AG10803 (cell line): ENCODE measurements at regions not wholly inside any gene's neighbourhood (a gene's known extent, or its start where the extent isn't known, plus 50 kb on each side); places are given as distances from the start of the nearest gene placed in this dataset.

Experiments used
- DNase-seq: peaks from one replicate; pipeline ENCODE4 v3.0.0; 2010; ENCODE audit warnings: low read depth
- H3K4me3 ChIP-seq: 2 replicates; pipeline ENCODE4 v1.5.1; 2011; ENCODE audit warnings: mild to moderate bottlenecking, low read length, control low read depth
- TF ChIP-seq, protein P1 (sequence below): conservative IDR thresholded peaks from 2 replicates; pipeline ENCODE4 v1.5.1; 2011; ENCODE audit warnings: mild to moderate bottlenecking, low read length, control low read depth, inconsistent platforms

DNA sequence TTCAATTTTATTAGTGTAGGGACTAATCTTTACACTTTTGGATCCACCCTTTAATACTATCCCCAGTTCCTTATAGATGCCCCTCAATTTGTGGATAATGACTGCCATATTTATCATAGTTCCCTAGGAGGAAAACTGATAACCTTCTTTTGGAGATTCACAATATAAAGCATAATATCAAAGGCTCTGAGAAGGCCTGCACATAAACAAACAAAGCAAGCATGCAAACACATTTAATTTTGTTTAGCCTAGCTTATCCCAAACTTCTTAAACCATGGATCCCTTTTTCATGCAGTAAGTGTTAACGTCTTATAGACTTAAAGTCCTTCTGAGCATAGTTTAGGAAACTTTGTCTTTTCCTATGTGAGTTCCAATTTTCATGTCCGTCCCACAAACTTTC, 290.4 kb upstream of the TBX3 start:
- no peak for DNase-seq
- no peak overlapping the region for H3K4me3 ChIP-seq

GRCh38 chr12:114968727-114969126, 284.8 kb upstream of the TBX3 start:
- no peak for DNase-seq
- TF ChIP-seq, protein P1, sequence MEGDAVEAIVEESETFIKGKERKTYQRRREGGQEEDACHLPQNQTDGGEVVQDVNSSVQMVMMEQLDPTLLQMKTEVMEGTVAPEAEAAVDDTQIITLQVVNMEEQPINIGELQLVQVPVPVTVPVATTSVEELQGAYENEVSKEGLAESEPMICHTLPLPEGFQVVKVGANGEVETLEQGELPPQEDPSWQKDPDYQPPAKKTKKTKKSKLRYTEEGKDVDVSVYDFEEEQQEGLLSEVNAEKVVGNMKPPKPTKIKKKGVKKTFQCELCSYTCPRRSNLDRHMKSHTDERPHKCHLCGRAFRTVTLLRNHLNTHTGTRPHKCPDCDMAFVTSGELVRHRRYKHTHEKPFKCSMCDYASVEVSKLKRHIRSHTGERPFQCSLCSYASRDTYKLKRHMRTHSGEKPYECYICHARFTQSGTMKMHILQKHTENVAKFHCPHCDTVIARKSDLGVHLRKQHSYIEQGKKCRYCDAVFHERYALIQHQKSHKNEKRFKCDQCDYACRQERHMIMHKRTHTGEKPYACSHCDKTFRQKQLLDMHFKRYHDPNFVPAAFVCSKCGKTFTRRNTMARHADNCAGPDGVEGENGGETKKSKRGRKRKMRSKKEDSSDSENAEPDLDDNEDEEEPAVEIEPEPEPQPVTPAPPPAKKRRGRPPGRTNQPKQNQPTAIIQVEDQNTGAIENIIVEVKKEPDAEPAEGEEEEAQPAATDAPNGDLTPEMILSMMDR = no peak
- no peak overlapping the region for H3K4me3 ChIP-seq

More for the DNA sequence above, 290.4 kb upstream of the TBX3 start:
- TF ChIP-seq, protein P1 = no peak

GRCh38 chr12:114967151-114967550, 283.2 kb upstream of the TBX3 start:
- H3K4me3 ChIP-seq = no peak overlapping the region
- peak; percentile 19 for DNase-seq
- TF ChIP-seq, protein P1 = no peak

DNA sequence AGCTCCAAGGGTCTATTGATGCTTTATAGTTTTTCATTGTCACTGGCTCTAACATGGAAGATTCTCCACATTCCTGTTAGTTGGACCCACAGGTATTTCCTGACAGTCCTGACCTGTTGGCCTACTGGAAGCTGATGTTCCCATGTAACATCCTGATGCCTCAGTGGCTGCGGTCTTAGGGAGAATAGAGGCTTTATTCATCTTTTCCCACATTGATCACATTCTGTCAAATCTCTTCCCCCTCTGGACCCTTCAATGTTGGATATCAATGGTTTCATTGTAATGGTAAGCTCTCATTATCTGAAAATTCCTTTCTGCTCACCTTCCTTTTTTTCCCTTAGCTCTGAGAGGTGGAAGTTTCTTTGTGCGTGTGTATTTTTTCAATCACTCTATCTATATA, 280.9 kb upstream of the TBX3 start:
- no peak for DNase-seq
- H3K4me3 ChIP-seq = no peak overlapping the region
- TF ChIP-seq, protein P1 = no peak

- no peak overlapping the region for H3K4me3 ChIP-seq
- TF ChIP-seq, protein P1 = no peak
- peak; percentile 22 for DNase-seq
Observed at GRCh38 chr12:114963846-114964245, 279.9 kb upstream of the TBX3 start.

DNA sequence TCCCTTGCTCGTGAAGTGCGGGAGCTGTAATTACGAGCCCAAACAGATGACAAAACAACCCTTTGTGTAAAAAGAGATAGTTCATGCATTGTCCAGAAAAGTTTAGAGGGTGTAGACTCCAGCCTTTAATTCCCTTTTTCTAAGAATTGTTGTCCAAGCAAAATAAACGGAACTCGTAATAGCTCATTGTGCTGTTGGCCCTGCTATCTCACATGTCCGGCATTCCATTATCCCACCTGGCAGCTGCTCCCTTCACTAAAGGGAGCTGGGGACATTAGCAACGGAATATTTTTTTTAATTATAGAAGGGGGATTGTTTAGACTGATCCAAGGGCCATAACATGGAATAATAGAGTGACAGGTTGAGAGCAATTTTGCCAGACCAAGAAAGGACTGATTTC, 277.5 kb upstream of the TBX3 start:
- TF ChIP-seq, protein P1 = no peak
- no peak overlapping the region for H3K4me3 ChIP-seq
- no peak for DNase-seq

- no peak overlapping the region for H3K4me3 ChIP-seq
- TF ChIP-seq, protein P1 = no peak
- no peak for DNase-seq
Observed at GRCh38 chr12:114958538-114958937, 274.6 kb upstream of the TBX3 start.
